ENCODE measurements at regions not wholly inside any gene's neighbourhood (a gene's known extent, or its start where the extent isn't known, plus 50 kb on each side); places are given as distances from the start of the nearest gene placed in this dataset.

DNA sequence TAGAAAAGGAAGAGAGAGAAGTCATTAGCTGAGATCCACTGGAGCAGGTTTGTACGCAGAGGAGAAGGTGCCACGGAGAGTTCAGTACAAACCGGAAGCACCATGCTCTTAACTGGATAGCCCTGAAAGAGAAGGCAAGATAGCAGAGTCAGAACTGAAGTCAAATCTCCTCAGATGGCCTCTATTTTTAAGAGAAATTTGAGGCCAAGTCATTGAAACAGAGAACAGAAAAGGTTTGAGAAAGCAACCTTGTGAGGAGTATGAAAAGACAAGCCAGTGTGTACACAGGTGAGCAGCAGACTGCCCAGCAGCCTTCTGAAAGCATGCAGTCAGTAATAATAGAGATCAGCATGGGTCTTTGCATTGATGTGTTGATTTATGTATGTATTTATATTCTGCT lies 66.1 kb upstream of the SPRED1 start:
- no peak for DNase-seq
- Histone ChIP-seq H3K36me3 (ENCODE audit: control insufficient read depth, insufficient read depth, low read length) (no peaks in the 10 kb centered on the region), H3K4me3 (ENCODE audit: insufficient read depth, low read depth, low read length, poor library complexity, severe bottlenecking) (no peak overlapping the region), H3K27me3 (replicated peaks; ENCODE audit: control insufficient read depth, insufficient read depth, low read length, poor library complexity, severe bottlenecking) (no peaks in the 10 kb centered on the region), H3K27ac (ENCODE audit: insufficient read depth, low read length, poor library complexity, severe bottlenecking) (no peak overlapping the region), H3K4me1 (ENCODE audit: control insufficient read depth, insufficient read depth, low read length, poor library complexity, severe bottlenecking) (no peaks in the 10 kb centered on the region), H3K9me3 (ENCODE audit: control insufficient read depth, low read length) (no peaks in the 10 kb centered on the region)

DNA sequence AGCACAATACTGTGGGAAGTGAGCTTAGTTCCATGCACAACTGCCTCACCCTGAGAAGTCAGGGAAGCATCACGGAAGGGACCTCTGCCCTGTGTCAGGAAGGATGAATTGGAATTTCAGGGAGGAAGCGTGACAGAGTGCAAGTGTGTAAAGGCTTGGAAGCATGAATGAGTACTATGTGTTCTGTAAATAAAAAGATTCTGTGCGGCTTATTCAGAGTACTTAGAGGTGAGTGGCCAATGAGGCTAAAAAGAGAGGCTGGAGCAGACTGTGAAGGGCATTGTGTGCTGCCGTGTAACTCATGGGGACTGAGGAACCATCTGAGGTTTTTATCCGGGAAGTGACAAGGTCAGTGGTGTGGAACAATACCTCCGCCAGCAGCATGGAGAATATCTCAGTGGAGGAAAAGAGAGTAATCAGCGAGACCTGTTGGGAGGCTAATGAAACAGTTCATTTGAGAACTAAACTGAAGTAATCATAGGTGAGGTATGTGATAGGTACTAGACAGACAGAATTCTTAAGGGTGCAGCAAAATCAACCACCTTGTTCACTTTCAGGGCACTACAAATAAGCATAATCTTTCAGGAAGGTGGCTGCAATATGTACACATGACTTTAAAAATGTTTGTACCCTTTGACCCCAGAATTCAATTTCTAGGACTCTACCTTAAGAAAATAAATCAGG lies 64.9 kb upstream of the SPRED1 start:
- Histone ChIP-seq H3K36me3 (ENCODE audit: control insufficient read depth, insufficient read depth, low read length) (no peaks in the 10 kb centered on the region), H3K27me3 (replicated peaks; ENCODE audit: control insufficient read depth, insufficient read depth, low read length, poor library complexity, severe bottlenecking) (no peaks in the 10 kb centered on the region), H3K4me3 (ENCODE audit: insufficient read depth, low read depth, low read length, poor library complexity, severe bottlenecking) (no peak overlapping the region), H3K4me1 (ENCODE audit: control insufficient read depth, insufficient read depth, low read length, poor library complexity, severe bottlenecking) (no peaks in the 10 kb centered on the region), H3K9me3 (ENCODE audit: control insufficient read depth, low read length) (no peaks in the 10 kb centered on the region), H3K27ac (ENCODE audit: insufficient read depth, low read length, poor library complexity, severe bottlenecking) (no peak overlapping the region)
- no peak for DNase-seq

- no peak overlapping the region for H3K27ac ChIP-seq (ENCODE audit: insufficient read depth, low read length, poor library complexity, severe bottlenecking)
- DNase-seq: no peak
- H3K4me1 ChIP-seq (ENCODE audit: control insufficient read depth, insufficient read depth, low read length, poor library complexity, severe bottlenecking): no peaks in the 10 kb centered on the region
Observed at GRCh38 chr15:38189671-38190295, 62.9 kb upstream of the SPRED1 start.

GRCh38 chr15:38190501-38190900 lies 62.1 kb upstream of the SPRED1 start:
- H3K36me3 ChIP-seq (ENCODE audit: control insufficient read depth, insufficient read depth, low read length): no peaks in the 10 kb centered on the region
- H3K27me3 ChIP-seq (replicated peaks; ENCODE audit: control insufficient read depth, insufficient read depth, low read length, poor library complexity, severe bottlenecking): no peaks in the 10 kb centered on the region
- DNase-seq: no peak
- no peaks in the 10 kb centered on the region for H3K9me3 ChIP-seq (ENCODE audit: control insufficient read depth, low read length)
- no peak overlapping the region for H3K4me3 ChIP-seq (ENCODE audit: insufficient read depth, low read depth, low read length, poor library complexity, severe bottlenecking)
- no peak overlapping the region for H3K27ac ChIP-seq (ENCODE audit: insufficient read depth, low read length, poor library complexity, severe bottlenecking)
- no peaks in the 10 kb centered on the region for H3K4me1 ChIP-seq (ENCODE audit: control insufficient read depth, insufficient read depth, low read length, poor library complexity, severe bottlenecking)

More at GRCh38 chr15:38189671-38190295, 62.9 kb upstream of the SPRED1 start:
- Histone ChIP-seq H3K27me3 (replicated peaks; ENCODE audit: control insufficient read depth, insufficient read depth, low read length, poor library complexity, severe bottlenecking) (no peaks in the 10 kb centered on the region), H3K9me3 (ENCODE audit: control insufficient read depth, low read length) (no peaks in the 10 kb centered on the region), H3K36me3 (ENCODE audit: control insufficient read depth, insufficient read depth, low read length) (no peaks in the 10 kb centered on the region), H3K4me3 (ENCODE audit: insufficient read depth, low read depth, low read length, poor library complexity, severe bottlenecking) (no peak overlapping the region)

- Histone ChIP-seq H3K36me3 (ENCODE audit: control insufficient read depth, insufficient read depth, low read length) (no peaks in the 10 kb centered on the region), H3K4me3 (ENCODE audit: insufficient read depth, low read depth, low read length, poor library complexity, severe bottlenecking) (no peak overlapping the region), H3K9me3 (ENCODE audit: control insufficient read depth, low read length) (no peaks in the 10 kb centered on the region), H3K27ac (ENCODE audit: insufficient read depth, low read length, poor library complexity, severe bottlenecking) (no peak overlapping the region), H3K27me3 (replicated peaks; ENCODE audit: control insufficient read depth, insufficient read depth, low read length, poor library complexity, severe bottlenecking) (no peaks in the 10 kb centered on the region), H3K4me1 (ENCODE audit: control insufficient read depth, insufficient read depth, low read length, poor library complexity, severe bottlenecking) (no peaks in the 10 kb centered on the region)
- DNase-seq: no peak
Observed at GRCh38 chr15:38192496-38192895, 60.1 kb upstream of the SPRED1 start.

GRCh38 chr15:38193496-38193895 lies 59.1 kb upstream of the SPRED1 start:
- DNase-seq: no peak
- Histone ChIP-seq H3K36me3 (ENCODE audit: control insufficient read depth, insufficient read depth, low read length) (no peaks in the 10 kb centered on the region), H3K4me3 (ENCODE audit: insufficient read depth, low read depth, low read length, poor library complexity, severe bottlenecking) (no peak overlapping the region), H3K27me3 (replicated peaks; ENCODE audit: control insufficient read depth, insufficient read depth, low read length, poor library complexity, severe bottlenecking) (no peaks in the 10 kb centered on the region), H3K27ac (ENCODE audit: insufficient read depth, low read length, poor library complexity, severe bottlenecking) (no peak overlapping the region), H3K9me3 (ENCODE audit: control insufficient read depth, low read length) (no peaks in the 10 kb centered on the region), H3K4me1 (ENCODE audit: control insufficient read depth, insufficient read depth, low read length, poor library complexity, severe bottlenecking) (no peaks in the 10 kb centered on the region)

DNA sequence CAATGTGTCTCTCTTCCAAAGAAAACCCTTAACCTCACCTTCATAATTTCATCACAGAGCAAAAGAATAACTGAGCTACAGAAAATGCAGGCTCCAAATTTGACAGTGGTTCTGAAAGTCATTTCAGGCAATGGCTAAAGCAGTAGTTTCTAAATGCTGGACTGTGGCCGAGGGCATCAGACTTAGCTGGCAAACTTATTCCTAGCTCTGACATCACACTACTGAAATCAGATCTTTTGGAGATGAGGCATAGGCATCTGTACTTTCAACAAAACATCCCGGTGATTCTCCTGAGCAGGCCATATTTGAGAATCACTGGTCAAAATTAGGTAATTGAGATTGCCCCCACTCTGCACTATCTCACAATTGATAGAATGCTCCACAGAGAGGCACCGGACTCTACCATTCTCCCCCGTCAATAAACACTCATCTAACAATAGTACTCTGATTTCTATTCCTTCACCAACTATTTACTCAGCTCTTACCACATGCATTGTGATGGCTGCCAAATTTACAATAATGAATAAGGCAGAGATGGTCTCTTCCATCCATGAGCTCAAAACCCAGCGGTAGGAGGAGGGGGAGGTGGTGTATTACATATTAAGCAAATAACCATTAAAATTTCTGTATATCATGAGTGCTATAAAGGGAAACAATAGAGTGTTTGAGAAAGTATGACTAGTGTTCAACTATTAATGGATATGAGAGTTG lies 57.3 kb upstream of the SPRED1 start:
- Histone ChIP-seq H3K36me3 (ENCODE audit: control insufficient read depth, insufficient read depth, low read length) (no peaks in the 10 kb centered on the region), H3K9me3 (ENCODE audit: control insufficient read depth, low read length) (no peaks in the 10 kb centered on the region), H3K27me3 (replicated peaks; ENCODE audit: control insufficient read depth, insufficient read depth, low read length, poor library complexity, severe bottlenecking) (no peaks in the 10 kb centered on the region), H3K27ac (ENCODE audit: insufficient read depth, low read length, poor library complexity, severe bottlenecking) (no peak overlapping the region), H3K4me1 (ENCODE audit: control insufficient read depth, insufficient read depth, low read length, poor library complexity, severe bottlenecking) (no peaks in the 10 kb centered on the region), H3K4me3 (ENCODE audit: insufficient read depth, low read depth, low read length, poor library complexity, severe bottlenecking) (no peak overlapping the region)
- DNase-seq: no peak

GRCh38 chr15:38196076-38196475 lies 56.6 kb upstream of the SPRED1 start:
- Histone ChIP-seq H3K9me3 (ENCODE audit: control insufficient read depth, low read length) (no peaks in the 10 kb centered on the region), H3K27me3 (replicated peaks; ENCODE audit: control insufficient read depth, insufficient read depth, low read length, poor library complexity, severe bottlenecking) (no peaks in the 10 kb centered on the region), H3K27ac (ENCODE audit: insufficient read depth, low read length, poor library complexity, severe bottlenecking) (no peak overlapping the region), H3K36me3 (ENCODE audit: control insufficient read depth, insufficient read depth, low read length) (no peaks in the 10 kb centered on the region), H3K4me3 (ENCODE audit: insufficient read depth, low read depth, low read length, poor library complexity, severe bottlenecking) (no peak overlapping the region), H3K4me1 (ENCODE audit: control insufficient read depth, insufficient read depth, low read length, poor library complexity, severe bottlenecking) (no peaks in the 10 kb centered on the region)
- no peak for DNase-seq

GRCh38 chr15:38197553-38197952 lies 55.1 kb upstream of the SPRED1 start:
- no peak for DNase-seq
- Histone ChIP-seq H3K27ac (ENCODE audit: insufficient read depth, low read length, poor library complexity, severe bottlenecking) (no peak overlapping the region), H3K4me3 (ENCODE audit: insufficient read depth, low read depth, low read length, poor library complexity, severe bottlenecking) (no peak overlapping the region), H3K27me3 (replicated peaks; ENCODE audit: control insufficient read depth, insufficient read depth, low read length, poor library complexity, severe bottlenecking) (no peaks in the 10 kb centered on the region), H3K9me3 (ENCODE audit: control insufficient read depth, low read length) (no peaks in the 10 kb centered on the region), H3K4me1 (ENCODE audit: control insufficient read depth, insufficient read depth, low read length, poor library complexity, severe bottlenecking) (no peaks in the 10 kb centered on the region), H3K36me3 (ENCODE audit: control insufficient read depth, insufficient read depth, low read length) (no peaks in the 10 kb centered on the region)

DNA sequence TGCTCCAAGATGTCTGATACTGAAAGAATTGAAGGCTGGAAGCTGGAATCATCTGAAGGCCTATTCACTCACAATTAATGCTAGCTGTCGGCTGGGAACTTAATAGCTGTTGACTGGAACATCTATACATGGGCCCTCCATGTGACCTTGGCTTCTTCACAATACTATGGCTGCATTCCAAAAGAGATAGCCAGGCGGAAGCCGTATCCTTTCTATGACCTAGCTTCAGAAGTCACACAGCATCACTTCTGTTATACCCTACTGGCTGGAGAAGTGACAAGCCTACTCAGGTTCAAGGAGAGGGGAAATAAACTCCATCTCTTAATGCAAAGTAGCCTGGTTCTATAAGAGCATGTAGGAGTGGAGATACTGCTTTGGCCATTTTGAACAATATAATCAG lies 50.9 kb upstream of the SPRED1 start:
- DNase-seq: no peak
- Histone ChIP-seq H3K4me1 (ENCODE audit: control insufficient read depth, insufficient read depth, low read length, poor library complexity, severe bottlenecking) (no peaks in the 10 kb centered on the region), H3K27ac (ENCODE audit: insufficient read depth, low read length, poor library complexity, severe bottlenecking) (no peak overlapping the region), H3K4me3 (ENCODE audit: insufficient read depth, low read depth, low read length, poor library complexity, severe bottlenecking) (no peak overlapping the region), H3K36me3 (ENCODE audit: control insufficient read depth, insufficient read depth, low read length) (no peaks in the 10 kb centered on the region), H3K27me3 (replicated peaks; ENCODE audit: control insufficient read depth, insufficient read depth, low read length, poor library complexity, severe bottlenecking) (no peaks in the 10 kb centered on the region), H3K9me3 (ENCODE audit: control insufficient read depth, low read length) (no peaks in the 10 kb centered on the region)

Data from effector memory CD4-positive, alpha-beta T cell (primary cell).